Psoas muscle (tissue), 7 donors: ENCODE measurements at regions not wholly inside any gene's neighbourhood (a gene's known extent, or its start where the extent isn't known, plus 50 kb on each side); places are given as distances from the start of the nearest gene placed in this dataset.
"Not testable (repeated sequence)": the region's sequence is repeated elsewhere in the genome, so short reads cannot be mapped to it uniquely, and the experiment has no call there.

Experiments
- ATAC-seq, 4 donors: fragments of 200-7000 bp; cut with Tn5 transposase; one replicate each; pipeline ENCODE4 v1.9.1; 2020; ENCODE audit warnings: moderate library complexity in 3 of 4, mild to moderate bottlenecking in 2 of 4
- DNase-seq, 2 donors: peaks; one replicate each; pipeline ENCODE4 v3.0.0-alpha.2; 2020
- H3K27ac ChIP-seq: fragments of 200-600 bp; one replicate; pipeline ENCODE4 v1.8.0; 2022
- H3K27me3 ChIP-seq, 3 donors: fragments of 200-600 bp in 1 of 3; one replicate each; pipeline versions ENCODE4 v1.6.1 to v1.8.0; 2013 to 2022; ENCODE audit warnings: low read length in 2 of 3, mild to moderate bottlenecking in 2 of 3, moderate library complexity in 1 of 3; ENCODE audit not compliant: insufficient read depth in 3 of 3
- H3K36me3 ChIP-seq, 2 donors: fragments of 200-600 bp in 1 of 2; one replicate each; pipeline versions ENCODE4 v1.6.1 to v1.8.0; 2013 to 2022; ENCODE audit warnings: low read depth in 1 of 2, mild to moderate bottlenecking in 1 of 2, moderate library complexity in 1 of 2; ENCODE audit not compliant: insufficient read depth in 1 of 2
- H3K4me1 ChIP-seq: fragments of 200-600 bp; one replicate; pipeline ENCODE4 v1.8.0; 2022
- H3K4me3 ChIP-seq: fragments of 200-600 bp; one replicate; pipeline ENCODE4 v1.8.0; 2022; ENCODE audit warnings: mild to moderate bottlenecking
- H3K9me3 ChIP-seq: fragments of 200-600 bp; one replicate; pipeline ENCODE4 v1.8.0; 2022
- CTCF ChIP-seq: fragments of 200-600 bp; IDR thresholded peaks from one replicate; pipeline ENCODE4 v1.8.0; 2022; ENCODE audit warnings: antibody characterized with exemption
- WGBS, 3 donors: extraction: QIAGEN DNeasy Blood & Tissue Kit; methylation state at CpG; one replicate each; pipeline versions ENCODE4 v1.1.6 to v1.1.7; 2013; 5-methylcytosine and 5-hydroxymethylcytosine counted together
- intact Hi-C, 2 donors: fragments of 100-400 bp; cut with DNase I; formaldehyde crosslinking; loops; one replicate each; pipeline versions ENCODE4 v1.11.0 to v1.14.2; 2022
- donor health status: healthy with polysubstance abuse.
- donor health status: DM: no; HTN: no; CAD: no; lungs with moderate emphysema.
- donor health status: Bipolar disorder and iron deficiency.
- donor health status: healthy.
- donor health status: DM: yes; HTN: yes; CAD: no.
- donor health status: DM: no; HTN: no; CAD: no.
- donor health status: DM: yes; HTN: yes; CAD: no.

- H3K27ac ChIP-seq: no peak overlapping the region
- no peak for TF ChIP-seq CTCF
- DNase-seq (no peak), ATAC-seq (no peak)
- no peaks in the 10 kb centered on the region for H3K27me3 ChIP-seq
- 69 to 83% (median 79%) methylated on average over 2 of the region's 2 CpGs for WGBS, 3 donors
- intact Hi-C loops: no loop called here
- no peaks in the 10 kb centered on the region for H3K36me3 ChIP-seq
- H3K4me1 ChIP-seq: no peaks in the 10 kb centered on the region
- H3K4me3 ChIP-seq: no peak overlapping the region
- H3K9me3 ChIP-seq: peaks cover 5% of the 10 kb centered on the region
These were observed 166.1 kb upstream of the WDFY3 start for GRCh38 chr4:85132570-85132969.

- intact Hi-C loops: loop anchor here in 1 of 2 donors (10.0 kb wide), 1 partner anchor 825 kb away; no protein-coding TSS in a partner anchor
- not testable (repeated sequence) for DNase-seq, H3K27me3 ChIP-seq
These were observed 173.3 kb upstream of the WDFY3 start for GRCh38 chr4:85139749-85140148.

GRCh38 chr4:85142451-85142850 lies 176.0 kb upstream of the WDFY3 start:
- DNase-seq (no peak), ATAC-seq (no peak)
- Histone ChIP-seq H3K4me3 (no peak overlapping the region), H3K4me1 (no peaks in the 10 kb centered on the region), H3K36me3 (no peaks in the 10 kb centered on the region), H3K27ac (no peak overlapping the region), H3K9me3 (no peaks in the 10 kb centered on the region), H3K27me3 (no peaks in the 10 kb centered on the region)
- TF ChIP-seq CTCF: no peak
- 64 to 70% (median 70%) methylated on average over 2 of the region's 2 CpGs for WGBS, 3 donors
- intact Hi-C loops: loop anchor here in 1 of 2 donors (10.0 kb wide), 1 partner anchor 822 kb away; no protein-coding TSS in a partner anchor

More at GRCh38 chr4:85139749-85140148, 173.3 kb upstream of the WDFY3 start:
- not testable (repeated sequence) for ATAC-seq, H3K36me3 ChIP-seq, H3K9me3 ChIP-seq, H3K4me3 ChIP-seq, H3K27ac ChIP-seq, H3K4me1 ChIP-seq
- WGBS, 3 donors: 85 to 100% (median 95%) methylated on average over 3 of the region's 3 CpGs

- Histone ChIP-seq H3K36me3 (no peaks in the 10 kb centered on the region), H3K4me3 (peak overlapping the region; percentile 16), H3K9me3 (no peaks in the 10 kb centered on the region), H3K27me3 (no peaks in the 10 kb centered on the region), H3K27ac (no peak overlapping the region), H3K4me1 (no peaks in the 10 kb centered on the region)
- intact Hi-C loops: loop anchor here (2.0 to 10.0 kb wide), 4 partner anchors 225 to 817 kb away; no protein-coding TSS in a partner anchor
- DNase-seq: peak in 1 of 2 donors; percentile 54
- peak in 2 of 4 donors; percentile 57 to 79 for ATAC-seq
- TF ChIP-seq CTCF: peak; percentile 61
- WGBS, 3 donors: 3 to 6% (median 5%) methylated on average over 9 of the region's 9 CpGs
These were observed 181.1 kb upstream of the WDFY3 start for GRCh38 chr4:85147481-85148076.

GRCh38 chr4:85149676-85150075 lies 183.2 kb upstream of the WDFY3 start:
- peak; percentile 45 to 55 (median 50) for ATAC-seq

More at GRCh38 chr4:85149676-85150075, 183.2 kb upstream of the WDFY3 start:
- Histone ChIP-seq H3K36me3 (no peaks in the 10 kb centered on the region), H3K4me3 (no peak overlapping the region), H3K27ac (no peak overlapping the region), H3K4me1 (no peaks in the 10 kb centered on the region), H3K9me3 (no peaks in the 10 kb centered on the region), H3K27me3 (no peaks in the 10 kb centered on the region)
- 63 to 72% (median 69%) methylated on average over 1 of the region's 1 CpG for WGBS, 3 donors
- no peak for TF ChIP-seq CTCF
- intact Hi-C loops: loop anchor here (2.0 to 10.0 kb wide), 4 partner anchors 223 to 815 kb away; no protein-coding TSS in a partner anchor
- DNase-seq: no peak
